Iris pigment epithelial cell (primary cell): ENCODE measurements at regions not wholly inside any gene's neighbourhood (a gene's known extent, or its start where the extent isn't known, plus 50 kb on each side); places are given as distances from the start of the nearest gene placed in this dataset.
"Not testable (repeated sequence)": the region's sequence is repeated elsewhere in the genome, so short reads cannot be mapped to it uniquely, and the experiment has no call there.

ENCODE experiments used
- DNase-seq: peaks from one replicate; pipeline ENCODE4 v3.0.0-alpha.2; 2011; ENCODE audit warnings: low read depth

- DNase-seq = no peak
Measured at GRCh38 chr3:192039593-192039992, 578.6 kb downstream of the PYDC2 start.

- DNase-seq = no peak
Measured at GRCh38 chr3:192040282-192041043, 579.5 kb downstream of the PYDC2 start.

GRCh38 chr3:192042116-192042515 lies 581.2 kb downstream of the PYDC2 start:
- DNase-seq = no peak

DNA sequence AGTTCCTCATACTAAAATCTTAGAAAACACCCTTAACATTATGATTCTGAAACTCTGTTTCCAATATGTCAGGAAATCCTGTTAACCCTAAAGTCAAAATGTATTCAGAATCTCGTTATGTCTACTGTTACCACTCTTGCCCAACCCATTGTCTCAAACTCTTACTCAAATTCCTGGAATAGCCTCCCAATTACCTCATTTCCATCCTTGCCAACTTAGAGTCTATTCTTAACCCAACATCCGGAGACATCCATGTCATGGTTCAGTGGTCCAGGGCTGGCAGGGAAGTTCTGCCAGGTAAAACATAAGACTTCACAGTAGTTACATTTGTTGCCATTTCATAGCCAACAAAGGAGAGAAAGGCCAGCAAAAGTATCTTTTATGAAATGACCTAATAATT lies 593.9 kb downstream of the PYDC2 start:
- DNase-seq = peak; percentile 20

- no peak for DNase-seq
Measured at GRCh38 chr3:192055946-192056345, 595.0 kb downstream of the PYDC2 start.

- DNase-seq = no peak
Measured at GRCh38 chr3:192057261-192057660, 596.3 kb downstream of the PYDC2 start.

- DNase-seq = no peak
Measured at GRCh38 chr3:192060160-192060781, 599.3 kb downstream of the PYDC2 start.

DNA sequence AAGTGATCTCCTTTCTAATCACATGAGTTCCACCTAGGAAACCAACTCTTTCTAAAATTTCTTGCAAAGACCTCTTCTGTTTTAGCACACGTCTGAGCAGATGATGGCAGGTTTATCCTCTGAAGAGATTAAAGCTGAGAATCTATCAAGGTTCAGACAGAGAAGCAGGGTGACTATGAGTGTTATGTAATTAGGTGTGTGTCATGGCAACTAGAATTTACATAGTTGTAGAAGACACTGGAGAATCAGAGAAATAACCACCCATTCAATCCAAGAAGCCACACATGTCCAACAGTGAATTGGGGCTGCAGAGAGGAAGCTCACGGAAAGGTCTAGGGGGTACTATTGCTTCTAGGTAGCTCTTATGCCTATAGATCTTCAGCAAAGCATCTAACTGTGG lies 600.5 kb downstream of the PYDC2 start:
- DNase-seq = no peak

- no peak for DNase-seq
Measured at GRCh38 chr3:192062186-192062585, 601.2 kb downstream of the PYDC2 start.

DNA sequence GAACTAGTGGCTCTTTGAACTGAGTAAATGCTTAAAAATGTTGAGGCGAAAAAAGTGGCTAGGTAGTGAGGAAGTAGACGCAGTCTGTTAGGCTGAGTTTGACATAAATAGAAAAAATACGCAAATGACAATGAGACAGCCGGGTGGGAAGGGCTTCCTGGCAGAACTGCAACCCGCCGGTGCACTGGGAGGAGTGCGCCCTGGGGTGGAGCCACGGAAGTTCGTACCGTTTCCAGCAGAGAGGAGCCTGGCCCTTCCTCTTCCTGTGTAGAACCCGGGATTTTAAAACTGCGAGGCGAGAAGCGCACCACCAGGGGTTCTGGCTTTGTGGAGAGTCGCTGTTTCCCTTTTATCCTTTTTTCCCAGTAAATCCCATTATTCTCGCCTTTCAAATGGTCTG lies 602.6 kb downstream of the PYDC2 start:
- DNase-seq = peak; percentile 16

DNA sequence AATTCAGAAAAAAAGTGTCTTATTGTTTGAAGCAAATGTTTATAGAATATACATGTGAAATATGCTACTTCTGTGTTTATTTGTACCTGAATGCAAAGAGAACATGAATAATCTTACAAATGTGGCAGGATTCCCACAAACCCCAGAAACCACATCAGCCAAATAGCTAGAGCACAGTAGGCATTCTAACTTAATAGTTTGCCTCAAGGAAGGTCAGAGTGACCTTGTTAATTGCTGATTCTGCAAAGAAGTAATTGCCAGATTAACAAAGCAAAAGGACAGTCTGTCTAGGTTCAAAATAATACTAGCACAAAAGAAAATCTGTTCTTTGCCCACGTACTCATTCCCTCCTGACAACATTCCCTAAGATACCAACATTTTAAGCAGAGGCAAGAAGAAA lies 604.0 kb downstream of the PYDC2 start:
- no peak for DNase-seq

DNA sequence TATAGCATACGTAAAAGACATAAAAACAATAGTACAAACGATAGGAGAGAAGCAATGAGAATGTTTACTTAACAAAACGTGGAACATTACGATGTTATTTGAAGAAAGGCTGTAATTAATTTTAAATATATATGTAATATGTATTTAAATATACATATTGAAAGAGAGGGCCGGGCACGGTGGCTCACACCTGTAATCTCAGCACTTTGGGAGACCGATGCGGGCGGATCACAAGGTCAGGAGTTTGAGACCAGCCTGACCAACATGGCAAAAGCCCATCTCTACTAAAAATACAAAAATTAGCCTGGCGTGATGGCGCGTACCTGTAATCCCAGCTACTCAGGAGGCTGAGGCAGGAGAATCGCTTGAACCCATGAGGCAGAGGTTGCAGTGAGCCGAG lies 605.3 kb downstream of the PYDC2 start:
- DNase-seq = not testable (repeated sequence)

GRCh38 chr3:192068464-192069254 lies 607.7 kb downstream of the PYDC2 start:
- DNase-seq = no peak

GRCh38 chr3:192077795-192078497 lies 617.0 kb downstream of the PYDC2 start:
- DNase-seq = no peak

DNA sequence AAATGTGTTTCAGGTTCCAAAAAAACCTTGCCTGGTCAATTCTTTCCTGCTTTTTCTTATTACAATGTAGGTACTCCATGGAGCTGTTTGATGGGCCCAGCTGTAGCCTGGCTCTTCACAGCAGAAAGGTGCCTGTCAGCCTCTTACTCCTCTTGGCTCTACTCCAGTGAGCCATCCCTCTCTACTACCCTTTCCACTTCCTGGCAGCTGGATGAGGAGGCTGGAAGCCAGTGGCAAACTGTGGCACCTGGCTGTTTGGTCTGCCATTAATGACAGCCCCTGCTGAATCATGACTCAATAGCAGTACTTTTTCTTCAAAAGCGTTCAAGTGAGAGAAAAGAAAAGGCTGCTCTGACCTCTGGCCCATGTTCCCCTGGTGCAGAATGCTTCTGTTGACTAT lies 618.1 kb downstream of the PYDC2 start:
- DNase-seq = no peak

DNA sequence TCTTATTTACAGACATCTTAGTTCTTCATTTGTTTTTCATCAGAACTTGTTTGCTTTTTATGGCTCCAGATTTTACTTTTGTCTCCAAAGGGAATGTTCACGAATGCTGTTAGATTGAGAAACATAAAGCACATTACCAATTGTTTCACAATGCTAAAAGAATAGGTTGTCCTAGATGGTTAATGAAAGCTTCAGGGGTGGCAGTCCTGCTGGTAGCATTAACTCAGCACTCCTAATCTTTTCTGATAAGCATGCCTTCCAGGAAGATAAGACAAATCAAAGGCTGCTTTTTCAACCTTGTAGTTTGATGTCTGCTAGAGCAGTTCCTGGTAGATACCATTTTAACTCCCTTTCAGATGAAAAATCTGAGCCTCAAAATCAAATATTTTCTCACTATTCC lies 619.4 kb downstream of the PYDC2 start:
- no peak for DNase-seq

DNA sequence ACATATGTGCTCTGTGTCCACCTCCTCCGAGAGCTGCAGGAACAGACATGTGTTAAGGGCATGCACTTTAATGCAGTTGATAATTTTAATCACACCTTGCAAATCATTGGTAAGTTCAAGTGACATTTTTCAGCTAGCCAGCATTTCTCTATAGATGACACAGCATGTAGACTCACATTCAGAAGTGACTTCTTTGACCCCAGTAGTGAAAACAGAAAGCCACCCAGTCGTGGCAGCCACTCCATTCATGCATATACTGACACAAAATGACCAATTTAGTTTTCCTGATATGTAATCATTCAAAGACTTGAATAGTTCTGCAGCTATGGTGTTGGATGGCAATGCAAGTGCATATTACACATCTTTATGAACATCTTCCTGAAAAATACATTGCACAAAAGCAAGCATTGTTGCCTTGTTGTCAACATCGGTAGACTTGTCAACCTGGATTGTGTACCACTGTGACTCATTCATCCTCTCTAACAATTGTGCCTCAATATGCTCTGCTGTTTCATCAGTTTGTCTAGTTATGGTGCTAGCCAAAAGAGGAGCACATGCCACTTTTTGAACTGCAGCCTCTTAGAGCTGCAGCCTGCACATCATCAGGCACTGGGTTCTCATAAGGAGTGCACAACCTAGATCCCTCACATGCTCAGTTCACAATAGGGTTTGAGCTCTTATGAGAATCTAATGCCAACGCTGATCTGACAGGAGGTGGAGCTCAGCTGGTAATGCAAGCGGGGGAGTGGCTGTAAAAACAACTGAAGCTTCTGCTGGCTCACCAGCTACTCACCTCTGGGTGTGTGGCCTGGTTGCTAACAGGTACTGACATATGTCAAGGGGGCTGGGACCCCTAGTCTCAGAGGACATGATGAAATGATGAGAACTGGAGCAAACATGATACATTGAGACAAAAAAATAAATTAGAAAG lies 622.0 kb downstream of the PYDC2 start:
- no peak for DNase-seq
